ENCODE measurements at regions not wholly inside any gene's neighbourhood (a gene's known extent, or its start where the extent isn't known, plus 50 kb on each side); places are given as distances from the start of the nearest gene placed in this dataset.
"Not testable (repeated sequence)": the region's sequence is repeated elsewhere in the genome, so short reads cannot be mapped to it uniquely, and the experiment has no call there.

GRCh38 chr3:65126527-65127410 is 439.0 kb upstream of the ADAMTS9 start:
- no peak for DNase-seq
- intact Hi-C loops (cut with DNase I) = no loop called here
- H3K4me1 ChIP-seq (ENCODE audit: insufficient read depth) = peaks cover 3% of the 10 kb centered on the region
- WGBS, 3 donors = 41 to 45% (median 43%) methylated on average over 7 of the region's 7 CpGs
- no peaks in the 10 kb centered on the region for H3K36me3 ChIP-seq
- H3K27me3 ChIP-seq = no peaks in the 10 kb centered on the region
- H3K4me3 ChIP-seq = no peak overlapping the region
- H3K9me3 ChIP-seq = no peaks in the 10 kb centered on the region
- TF ChIP-seq EP300 (IDR thresholded peaks at IDR 0.05) = no peak
- no peak for TF ChIP-seq CTCF (IDR thresholded peaks at IDR 0.05)
- no peak for TF ChIP-seq POLR2A (IDR thresholded peaks at IDR 0.05)
- H3K27ac ChIP-seq = no peak overlapping the region

- H3K27me3 ChIP-seq; H3K4me3 ChIP-seq; H3K4me1 ChIP-seq (ENCODE audit: insufficient read depth); H3K9me3 ChIP-seq; H3K27ac ChIP-seq; H3K36me3 ChIP-seq; intact Hi-C loops (cut with DNase I); DNase-seq: not testable (repeated sequence)
- 95 to 97% (median 97%) methylated on average over 13 of the region's 13 CpGs for WGBS, 3 donors
These were observed 432.4 kb upstream of the ADAMTS9 start for GRCh38 chr3:65120156-65120555.

- intact Hi-C loops (cut with DNase I) = no loop called here
- Histone ChIP-seq H3K27me3 (no peaks in the 10 kb centered on the region), H3K27ac (no peak overlapping the region), H3K9me3 (no peaks in the 10 kb centered on the region), H3K4me1 (ENCODE audit: insufficient read depth) (peaks cover 1% of the 10 kb centered on the region), H3K36me3 (no peaks in the 10 kb centered on the region), H3K4me3 (no peak overlapping the region)
- DNase-seq = no peak
- 94 to 96% (median 94%) methylated on average over 5 of the region's 5 CpGs for WGBS, 3 donors
- TF ChIP-seq EP300 (IDR thresholded peaks at IDR 0.05) (no peak), POLR2A (IDR thresholded peaks at IDR 0.05) (no peak), CTCF (IDR thresholded peaks at IDR 0.05) (no peak)
These were observed 431.2 kb upstream of the ADAMTS9 start for GRCh38 chr3:65118912-65119499.

- Histone ChIP-seq H3K36me3 (no peaks in the 10 kb centered on the region), H3K4me3 (no peak overlapping the region), H3K27ac (peak overlapping the region in 1 of 2 donors; percentile 12), H3K27me3 (no peaks in the 10 kb centered on the region), H3K4me1 (ENCODE audit: insufficient read depth) (peaks cover 12% of the 10 kb centered on the region), H3K9me3 (no peaks in the 10 kb centered on the region)
- no peak for TF ChIP-seq POLR2A (IDR thresholded peaks at IDR 0.05)
- TF ChIP-seq EP300 (IDR thresholded peaks at IDR 0.05) = no peak
- TF ChIP-seq CTCF (IDR thresholded peaks at IDR 0.05) = no peak
- DNase-seq = no peak
- intact Hi-C loops (cut with DNase I) = no loop called here
These were observed 426.2 kb upstream of the ADAMTS9 start for GRCh38 chr3:65114041-65114440.

- H3K27me3 ChIP-seq = no peaks in the 10 kb centered on the region
- DNase-seq = peak; percentile 45 to 76 (median 64)
- H3K4me1 ChIP-seq (ENCODE audit: insufficient read depth) = peaks cover 12% of the 10 kb centered on the region
- intact Hi-C loops (cut with DNase I) = no loop called here
- TF ChIP-seq CTCF (IDR thresholded peaks at IDR 0.05) (no peak), EP300 (IDR thresholded peaks at IDR 0.05) (no peak), POLR2A (IDR thresholded peaks at IDR 0.05) (no peak)
- H3K27ac ChIP-seq = peak overlapping the region in 1 of 2 donors; percentile 12
- no peaks in the 10 kb centered on the region for H3K36me3 ChIP-seq
- no peak overlapping the region for H3K4me3 ChIP-seq
- no peaks in the 10 kb centered on the region for H3K9me3 ChIP-seq
- WGBS, 3 donors = 11 to 16% (median 14%) methylated on average over 6 of the region's 6 CpGs
These were observed 425.0 kb upstream of the ADAMTS9 start for GRCh38 chr3:65112751-65113300.

Data from ovary (tissue), 7 donors.